ENCODE measurements at regions not wholly inside any gene's neighbourhood (a gene's known extent, or its start where the extent isn't known, plus 50 kb on each side); places are given as distances from the start of the nearest gene placed in this dataset.

DNA sequence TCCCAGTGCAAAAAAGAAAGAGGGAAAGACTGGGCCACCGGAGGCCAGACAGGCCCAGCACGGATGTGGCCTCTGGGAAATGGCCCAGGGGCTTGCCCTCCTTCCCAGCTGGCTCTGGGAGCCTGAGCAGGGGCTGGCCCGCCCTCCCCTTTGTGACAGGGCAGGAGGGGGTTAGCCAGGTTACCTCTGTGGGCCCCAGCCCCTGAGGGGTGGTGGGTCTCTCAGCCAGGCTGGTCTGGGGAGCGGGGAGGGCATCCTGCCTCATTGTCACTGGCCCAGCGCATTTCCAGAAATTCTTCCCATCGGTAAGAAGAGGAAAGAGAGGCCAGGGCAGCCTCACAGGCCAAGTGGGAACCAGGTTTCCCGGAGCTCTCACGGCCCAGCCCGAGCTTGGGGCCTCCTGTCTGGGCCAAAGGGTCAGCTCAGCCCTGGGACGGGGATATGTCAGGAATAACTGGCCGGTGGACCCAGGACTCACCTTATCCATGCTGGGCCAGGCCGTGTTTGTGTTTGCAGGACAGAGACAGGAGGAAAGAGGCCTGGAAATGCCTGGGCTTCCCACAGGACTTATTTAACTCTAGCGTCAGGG is 182.2 kb downstream of the ZFP36L2 start:
- Histone ChIP-seq H3K27ac (ENCODE audit: low read depth, low read length) (peak overlapping the region; percentile 13; the same call in 1 of the 2 replicates), H3K9ac (ENCODE audit: low read depth, low read length) (no peak overlapping the region), H3K27me3 (ENCODE audit: insufficient read depth, low read length) (no peaks in the 10 kb centered on the region), H3K9me3 (ENCODE audit: insufficient read depth, low read depth, low read length) (no peaks in the 10 kb centered on the region), H3K4me1 (ENCODE audit: insufficient read depth, low read length) (peaks cover 15% of the 10 kb centered on the region), H3K36me3 (ENCODE audit: insufficient read depth, low read length) (no peaks in the 10 kb centered on the region), H3K4me3 (ENCODE audit: low read length) (no peak overlapping the region)
- 80% methylated on average over 12 of the region's 13 CpGs for WGBS

DNA sequence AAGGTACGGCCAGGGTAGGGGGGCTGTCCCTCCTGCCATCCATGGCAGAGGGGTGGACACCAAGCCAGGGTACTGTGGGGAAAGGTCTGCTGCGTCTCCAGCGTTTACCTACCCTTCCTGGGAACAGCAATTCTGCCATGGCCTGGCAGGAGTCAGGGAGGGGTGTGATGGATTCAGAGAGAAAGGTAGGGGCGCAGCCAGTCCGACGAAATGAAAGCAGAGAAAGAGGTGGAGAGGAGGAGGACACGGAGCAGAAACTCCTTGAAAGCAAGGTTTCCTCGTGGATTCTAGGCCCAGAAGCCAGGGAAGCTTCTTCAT is 182.9 kb downstream of the ZFP36L2 start:
- H3K9me3 ChIP-seq (ENCODE audit: insufficient read depth, low read depth, low read length), result no peaks in the 10 kb centered on the region
- no peak overlapping the region for H3K27ac ChIP-seq (ENCODE audit: low read depth, low read length)
- WGBS, result 88% methylated on average over 8 of the region's 8 CpGs
- H3K27me3 ChIP-seq (ENCODE audit: insufficient read depth, low read length), result no peaks in the 10 kb centered on the region
- no peak overlapping the region for H3K9ac ChIP-seq (ENCODE audit: low read depth, low read length)
- H3K4me1 ChIP-seq (ENCODE audit: insufficient read depth, low read length), result peaks cover 15% of the 10 kb centered on the region
- H3K4me3 ChIP-seq (ENCODE audit: low read length), result no peak overlapping the region
- H3K36me3 ChIP-seq (ENCODE audit: insufficient read depth, low read length), result no peaks in the 10 kb centered on the region

DNA sequence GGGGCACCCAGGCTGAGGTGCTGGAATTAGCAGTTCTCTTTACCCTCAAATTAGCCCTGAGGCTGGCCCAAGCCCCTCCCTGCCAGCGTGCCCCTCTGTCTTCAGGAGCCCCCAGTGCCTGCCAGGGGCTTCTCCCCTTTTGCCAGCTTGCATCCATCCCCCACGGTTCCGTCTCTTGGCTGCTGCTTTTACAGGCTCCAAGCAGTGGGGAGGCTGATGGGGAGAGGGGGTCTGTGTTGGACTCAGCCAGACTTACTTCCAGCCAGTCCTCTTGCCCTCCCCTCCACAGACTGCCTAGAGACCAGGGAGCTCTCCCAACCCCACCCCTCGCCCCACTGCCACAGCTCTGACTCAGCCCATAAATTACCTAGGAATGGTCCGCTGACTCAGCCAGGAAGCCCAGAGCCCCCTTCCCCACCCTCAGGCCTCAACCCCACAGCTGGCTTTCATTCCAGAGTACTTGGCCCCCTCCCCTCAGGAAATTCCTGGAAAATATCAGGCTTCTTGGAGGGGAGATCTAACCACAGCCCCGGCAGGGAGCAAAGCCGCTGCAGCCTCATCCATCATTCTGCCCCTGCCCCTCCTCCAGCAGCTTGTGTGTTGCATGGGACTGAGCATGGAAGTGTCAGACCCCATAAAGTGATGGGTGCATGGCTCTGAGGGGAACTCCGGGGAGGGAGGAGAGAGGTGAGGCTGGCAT is 184.6 kb downstream of the ZFP36L2 start:
- peaks cover 15% of the 10 kb centered on the region for H3K4me1 ChIP-seq (ENCODE audit: insufficient read depth, low read length)
- peak overlapping the region; percentile 67; the same call in 1 of the 2 replicates for H3K9ac ChIP-seq (ENCODE audit: low read depth, low read length)
- peak overlapping the region; percentile 76 for H3K27ac ChIP-seq (ENCODE audit: low read depth, low read length)
- WGBS, result 33% methylated on average over 6 of the region's 8 CpGs
- no peaks in the 10 kb centered on the region for H3K36me3 ChIP-seq (ENCODE audit: insufficient read depth, low read length)
- H3K27me3 ChIP-seq (ENCODE audit: insufficient read depth, low read length), result no peaks in the 10 kb centered on the region
- H3K9me3 ChIP-seq (ENCODE audit: insufficient read depth, low read depth, low read length), result no peaks in the 10 kb centered on the region
- H3K4me3 ChIP-seq (ENCODE audit: low read length), result no peak overlapping the region; the same call in 1 of the 2 replicates

DNA sequence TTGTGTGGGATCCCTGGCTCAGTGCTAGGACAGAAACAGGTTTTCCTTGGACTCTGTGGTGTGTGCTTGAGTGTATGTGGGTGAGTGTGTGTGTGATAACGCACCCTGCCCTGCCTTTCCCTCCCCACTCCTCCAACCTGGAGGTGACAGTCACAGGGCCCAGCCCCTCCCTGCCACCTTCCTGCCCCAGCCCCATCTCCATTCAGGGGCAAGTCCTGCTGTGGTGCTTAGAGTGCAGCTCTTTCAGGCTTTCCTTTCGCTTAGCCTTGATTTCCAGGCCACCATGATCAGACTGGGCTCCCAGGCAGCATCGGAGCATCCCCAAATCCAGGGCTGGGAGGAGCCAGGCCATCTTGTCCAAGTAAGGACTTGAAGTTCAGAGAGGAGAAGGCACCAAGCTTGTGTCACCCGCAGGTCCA is 185.2 kb downstream of the ZFP36L2 start:
- H3K27ac ChIP-seq (ENCODE audit: low read depth, low read length), result peak overlapping the region; percentile 70
- H3K9me3 ChIP-seq (ENCODE audit: insufficient read depth, low read depth, low read length), result no peaks in the 10 kb centered on the region
- no peaks in the 10 kb centered on the region for H3K36me3 ChIP-seq (ENCODE audit: insufficient read depth, low read length)
- H3K27me3 ChIP-seq (ENCODE audit: insufficient read depth, low read length), result no peaks in the 10 kb centered on the region
- no peak overlapping the region for H3K4me3 ChIP-seq (ENCODE audit: low read length)
- H3K9ac ChIP-seq (ENCODE audit: low read depth, low read length), result peak overlapping the region; percentile 67; the same call in 1 of the 2 replicates
- H3K4me1 ChIP-seq (ENCODE audit: insufficient read depth, low read length), result peaks cover 15% of the 10 kb centered on the region
- 80% methylated on average over 3 of the region's 4 CpGs for WGBS

DNA sequence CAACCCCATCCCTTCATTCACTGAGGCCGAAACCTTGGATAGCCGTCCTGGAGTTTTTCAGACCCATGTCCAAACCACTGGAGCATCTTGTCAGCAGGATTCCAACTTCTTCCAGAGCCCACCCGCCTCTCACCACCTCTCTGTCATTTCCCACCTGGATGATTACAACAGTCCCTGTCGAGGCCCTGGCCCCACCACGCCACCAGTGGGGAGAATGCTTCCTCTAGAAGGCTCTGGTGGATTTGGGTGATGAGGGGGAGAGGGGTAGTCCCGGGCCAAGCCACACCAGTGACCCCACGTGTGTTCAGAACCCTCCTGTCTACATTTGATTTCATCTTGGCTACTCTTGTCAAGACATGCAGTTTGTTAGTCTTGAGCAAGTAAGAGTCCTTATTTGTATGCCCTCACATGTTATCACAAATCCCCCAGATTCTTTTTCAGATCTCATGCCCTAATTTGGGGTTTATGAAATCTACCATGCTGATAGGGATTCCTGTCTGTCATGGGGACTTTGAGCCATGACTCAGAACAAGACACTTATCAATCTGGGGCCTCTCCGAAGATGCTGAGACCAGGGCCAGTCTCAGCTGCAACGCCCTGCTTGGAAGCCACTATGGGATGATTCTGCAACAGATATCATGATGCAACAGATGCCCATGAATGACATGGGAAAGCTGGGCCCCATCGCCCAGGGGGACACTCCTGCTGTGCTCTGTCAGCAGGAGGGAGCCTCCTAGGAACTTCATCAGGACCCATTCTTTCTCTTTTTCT is 186.1 kb downstream of the ZFP36L2 start:
- H3K27ac ChIP-seq (ENCODE audit: low read depth, low read length), result no peak overlapping the region
- no peak overlapping the region for H3K4me3 ChIP-seq (ENCODE audit: low read length)
- H3K4me1 ChIP-seq (ENCODE audit: insufficient read depth, low read length), result peaks cover 15% of the 10 kb centered on the region
- no peak overlapping the region for H3K9ac ChIP-seq (ENCODE audit: low read depth, low read length)
- H3K36me3 ChIP-seq (ENCODE audit: insufficient read depth, low read length), result no peaks in the 10 kb centered on the region
- no peaks in the 10 kb centered on the region for H3K9me3 ChIP-seq (ENCODE audit: insufficient read depth, low read depth, low read length)
- H3K27me3 ChIP-seq (ENCODE audit: insufficient read depth, low read length), result no peaks in the 10 kb centered on the region
- 90% methylated on average over 10 of the region's 10 CpGs for WGBS

DNA sequence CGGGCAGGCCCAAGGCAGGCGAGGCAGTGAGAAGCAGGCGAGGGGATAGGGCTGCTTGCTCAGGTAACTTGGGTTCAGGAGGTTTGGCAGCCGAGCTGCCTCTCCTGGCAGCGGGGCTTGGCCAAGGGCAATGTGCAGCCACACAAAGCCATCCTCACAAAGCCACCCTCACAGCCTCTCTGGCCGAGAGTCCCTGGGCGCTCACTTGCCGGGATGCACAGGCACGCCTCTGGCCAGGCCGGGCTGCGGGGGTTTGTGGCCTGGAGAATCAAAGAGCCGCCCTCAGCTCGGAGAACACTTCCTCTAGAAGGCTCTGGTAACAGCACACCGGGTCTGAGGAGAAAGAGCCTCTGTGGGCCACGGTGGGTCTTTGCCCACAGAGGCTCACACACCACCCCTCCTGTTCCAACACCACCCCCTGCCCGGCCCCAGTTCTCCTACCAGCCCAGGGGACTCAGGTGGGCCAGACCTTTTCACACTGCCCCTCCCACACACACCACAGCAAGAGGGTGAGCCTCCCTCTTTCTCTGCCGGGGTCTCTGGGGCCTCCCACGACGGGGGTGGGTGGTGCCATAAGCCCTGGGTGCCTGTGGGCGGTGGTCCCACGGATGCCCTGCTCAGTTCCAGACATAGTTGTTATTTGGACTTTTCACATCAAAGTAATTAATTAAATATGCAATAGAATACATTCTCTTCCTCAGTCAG is 186.9 kb downstream of the ZFP36L2 start:
- peaks cover 15% of the 10 kb centered on the region for H3K4me1 ChIP-seq (ENCODE audit: insufficient read depth, low read length)
- H3K9ac ChIP-seq (ENCODE audit: low read depth, low read length), result no peak overlapping the region
- no peak overlapping the region for H3K27ac ChIP-seq (ENCODE audit: low read depth, low read length)

DNA sequence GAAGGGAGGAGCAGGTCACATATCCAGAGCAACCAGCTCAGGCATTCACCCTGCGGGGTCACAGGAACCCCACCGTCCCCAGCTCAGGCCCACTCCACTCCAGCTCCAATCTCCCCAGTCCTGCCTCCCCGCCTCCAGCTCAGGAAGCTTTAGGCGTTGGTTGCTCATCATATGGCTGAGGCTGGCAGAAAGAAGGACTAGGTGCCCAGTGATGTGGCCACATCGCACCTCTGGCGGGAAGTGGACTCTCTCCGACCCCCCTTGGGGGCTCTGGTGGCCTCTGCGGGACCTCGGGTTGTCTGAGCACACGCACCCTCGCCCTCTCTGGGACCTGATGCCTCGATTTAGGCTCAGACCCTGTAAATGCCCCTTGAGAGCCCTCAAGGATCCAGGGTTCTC is 187.7 kb downstream of the ZFP36L2 start:
- no peaks in the 10 kb centered on the region for H3K9me3 ChIP-seq (ENCODE audit: insufficient read depth, low read depth, low read length)
- no peak overlapping the region for H3K4me3 ChIP-seq (ENCODE audit: low read length)
- H3K9ac ChIP-seq (ENCODE audit: low read depth, low read length), result no peak overlapping the region
- H3K27ac ChIP-seq (ENCODE audit: low read depth, low read length), result no peak overlapping the region
- H3K4me1 ChIP-seq (ENCODE audit: insufficient read depth, low read length), result peaks cover 15% of the 10 kb centered on the region
- H3K36me3 ChIP-seq (ENCODE audit: insufficient read depth, low read length), result no peaks in the 10 kb centered on the region
- no peaks in the 10 kb centered on the region for H3K27me3 ChIP-seq (ENCODE audit: insufficient read depth, low read length)
- WGBS, result 94% methylated on average over 12 of the region's 12 CpGs

More for the DNA sequence above, 186.9 kb downstream of the ZFP36L2 start:
- Histone ChIP-seq H3K4me3 (ENCODE audit: low read length) (no peak overlapping the region), H3K36me3 (ENCODE audit: insufficient read depth, low read length) (no peaks in the 10 kb centered on the region), H3K27me3 (ENCODE audit: insufficient read depth, low read length) (no peaks in the 10 kb centered on the region), H3K9me3 (ENCODE audit: insufficient read depth, low read depth, low read length) (no peaks in the 10 kb centered on the region)
- 87% methylated on average over 21 of the region's 21 CpGs for WGBS

DNA sequence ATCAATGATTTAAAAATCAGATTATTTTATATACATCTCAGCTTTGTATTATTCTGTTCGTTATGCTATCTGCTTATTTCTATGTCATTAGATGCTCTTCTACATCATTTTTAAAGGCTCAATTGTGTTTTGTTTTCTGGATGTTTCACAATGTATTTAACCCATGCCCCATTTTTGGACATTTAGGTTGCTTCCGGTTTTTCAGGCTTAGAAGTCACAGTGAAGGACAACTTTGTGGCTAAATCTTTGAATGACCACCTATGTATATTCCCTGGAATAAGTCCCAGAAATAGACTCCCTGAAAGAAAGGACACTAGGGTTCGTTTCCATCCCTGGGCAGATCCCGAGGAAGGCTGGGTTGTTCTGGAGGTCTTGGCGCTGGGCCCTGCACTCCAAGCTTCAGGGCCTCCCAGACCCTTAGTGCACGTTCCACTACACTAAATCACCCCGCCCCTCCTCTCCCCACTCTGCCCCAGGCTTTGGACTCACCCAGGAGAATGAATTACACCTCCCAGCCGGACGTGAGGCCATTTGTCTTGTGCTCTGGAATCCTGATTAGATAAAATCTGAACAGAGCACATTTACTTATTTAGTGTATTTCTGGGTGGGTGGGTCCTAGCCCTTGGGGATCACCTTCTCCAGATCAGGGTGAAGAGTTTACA is 188.2 kb downstream of the ZFP36L2 start:
- H3K9me3 ChIP-seq (ENCODE audit: insufficient read depth, low read depth, low read length), result no peaks in the 10 kb centered on the region
- peaks cover 15% of the 10 kb centered on the region for H3K4me1 ChIP-seq (ENCODE audit: insufficient read depth, low read length)
- no peak overlapping the region for H3K4me3 ChIP-seq (ENCODE audit: low read length)
- H3K36me3 ChIP-seq (ENCODE audit: insufficient read depth, low read length), result no peaks in the 10 kb centered on the region
- H3K27ac ChIP-seq (ENCODE audit: low read depth, low read length), result no peak overlapping the region
- H3K27me3 ChIP-seq (ENCODE audit: insufficient read depth, low read length), result no peaks in the 10 kb centered on the region
- WGBS, result 90% methylated on average over 9 of the region's 9 CpGs
- H3K9ac ChIP-seq (ENCODE audit: low read depth, low read length), result no peak overlapping the region

DNA sequence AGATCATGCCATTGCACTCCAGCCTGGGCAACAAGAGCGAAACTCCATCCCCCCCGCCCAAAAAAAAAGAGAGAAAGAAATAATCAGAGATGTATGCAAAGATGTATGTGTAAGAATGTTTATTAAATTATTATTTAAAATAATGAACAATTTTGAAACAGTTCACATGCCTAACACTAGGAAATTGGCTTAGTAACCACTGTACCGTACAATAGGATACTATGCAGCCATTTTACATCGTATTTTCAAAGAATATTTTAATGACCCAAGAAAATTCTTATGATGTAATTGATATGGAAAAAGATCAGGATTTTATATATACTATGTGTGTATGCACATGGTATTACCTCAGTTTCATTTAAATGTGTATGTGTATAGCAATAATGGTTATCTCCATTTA is 190.5 kb downstream of the ZFP36L2 start:
- Histone ChIP-seq H3K27me3 (ENCODE audit: insufficient read depth, low read length) (no peaks in the 10 kb centered on the region), H3K9me3 (ENCODE audit: insufficient read depth, low read depth, low read length) (no peaks in the 10 kb centered on the region), H3K4me1 (ENCODE audit: insufficient read depth, low read length) (no peaks in the 10 kb centered on the region), H3K4me3 (ENCODE audit: low read length) (no peak overlapping the region), H3K27ac (ENCODE audit: low read depth, low read length) (no peak overlapping the region), H3K9ac (ENCODE audit: low read depth, low read length) (no peak overlapping the region), H3K36me3 (ENCODE audit: insufficient read depth, low read length) (no peaks in the 10 kb centered on the region)
- WGBS, result 95% methylated on average over 3 of the region's 4 CpGs

DNA sequence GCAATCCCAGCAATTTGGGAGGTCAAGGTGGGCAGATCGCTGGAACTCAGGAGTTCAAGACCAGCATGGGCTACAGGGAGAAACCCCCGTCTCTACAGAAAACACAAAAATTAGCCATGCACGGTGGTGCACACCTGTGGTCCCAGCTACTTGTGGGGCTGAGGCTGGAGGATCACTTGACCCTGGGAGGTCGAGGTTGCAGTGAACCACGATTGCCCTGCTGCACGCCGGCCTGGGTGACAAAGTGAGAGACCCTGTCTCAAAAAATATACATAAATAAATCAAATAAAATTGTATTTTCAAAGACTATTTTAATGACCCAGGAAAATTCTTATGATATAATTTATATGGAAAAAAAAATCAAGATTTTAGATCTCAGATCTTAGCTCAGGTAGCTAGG is 191.5 kb downstream of the ZFP36L2 start:
- Histone ChIP-seq H3K9ac (ENCODE audit: low read depth, low read length) (no peak overlapping the region), H3K27me3 (ENCODE audit: insufficient read depth, low read length) (no peaks in the 10 kb centered on the region), H3K36me3 (ENCODE audit: insufficient read depth, low read length) (no peaks in the 10 kb centered on the region), H3K4me1 (ENCODE audit: insufficient read depth, low read length) (no peaks in the 10 kb centered on the region), H3K4me3 (ENCODE audit: low read length) (no peak overlapping the region), H3K9me3 (ENCODE audit: insufficient read depth, low read depth, low read length) (no peaks in the 10 kb centered on the region), H3K27ac (ENCODE audit: low read depth, low read length) (no peak overlapping the region)
- WGBS, result 95% methylated on average over 5 of the region's 7 CpGs

All from HUES64 (cell line).